Caco-2 (cell line): ENCODE measurements at regions not wholly inside any gene's neighbourhood (a gene's known extent, or its start where the extent isn't known, plus 50 kb on each side); places are given as distances from the start of the nearest gene placed in this dataset.

Source experiments
- BruUV-seq: library from RNA; stranded (reverse); fragments of 400-500 nt; replicated peaks from 2 replicates; lab custom pipeline; 2021; lab: Mats Ljungman, UMichigan
- CTCF ChIA-PET: fragments of 300-600 bp; sonication (Branson Sonifier 250); formaldehyde crosslinking; loops from one replicate; lab custom pipeline; 2022; ENCODE audit warnings: antibody characterized with exemption; lab: Charles Lee
- POLR2A ChIA-PET: fragments of 300-600 bp; sonication (Branson Sonifier 250); formaldehyde crosslinking; loops from one replicate; lab custom pipeline; 2022; ENCODE audit warnings: antibody characterized with exemption; lab: Charles Lee
- DNase-seq, 2 experiments: peaks; one replicate each; pipeline versions ENCODE4 v3.0.0 to v3.0.0-alpha.2; 2020 to 2022
- H3K27me3 ChIP-seq: replicated peaks from 2 replicates; pipeline ENCODE4 v1.6.0; 2011; ENCODE audit warnings: low read length; ENCODE audit not compliant: control insufficient read depth, insufficient read depth
- H3K36me3 ChIP-seq: 2 replicates; pipeline ENCODE4 v1.5.1; 2011; ENCODE audit warnings: low read length; ENCODE audit not compliant: control insufficient read depth, insufficient read depth
- H3K4me1 ChIP-seq: fragments of 250-450 bp; sonication (Bioruptor Pico); 2 replicates; pipeline ENCODE4 v1.5.1; 2020; ENCODE audit warnings: mild to moderate bottlenecking
- H3K4me3 ChIP-seq: 2 replicates; pipeline ENCODE4 v1.5.1; 2011; ENCODE audit warnings: low read depth, mild to moderate bottlenecking, control low read depth, low read length
- H3K9me3 ChIP-seq: fragments of 250-450 bp; sonication (Bioruptor Pico); 2 replicates; pipeline ENCODE4 v1.5.1; 2020; ENCODE audit warnings: mild to moderate bottlenecking, moderate library complexity
- H3K27ac Mint-ChIP-seq: one replicate; pipeline ENCODE4 v1.8.0; 2022; ENCODE audit warnings: mixed read lengths; ENCODE audit not compliant: unreplicated experiment
- H3K27me3 Mint-ChIP-seq: one replicate; pipeline ENCODE4 v1.8.0; 2022; ENCODE audit warnings: mixed read lengths; ENCODE audit not compliant: insufficient read depth, unreplicated experiment
- H3K36me3 Mint-ChIP-seq: one replicate; pipeline ENCODE4 v1.8.0; 2022; ENCODE audit warnings: mild to moderate bottlenecking, mixed read lengths; ENCODE audit not compliant: insufficient read depth, unreplicated experiment
- H3K4me1 Mint-ChIP-seq: one replicate; pipeline ENCODE4 v1.8.0; 2022; ENCODE audit warnings: low read depth, mixed read lengths; ENCODE audit not compliant: unreplicated experiment
- H3K4me3 Mint-ChIP-seq: one replicate; pipeline ENCODE4 v1.8.0; 2022; ENCODE audit warnings: mild to moderate bottlenecking, moderate library complexity, mixed read lengths; ENCODE audit not compliant: unreplicated experiment
- H3K9me3 Mint-ChIP-seq: one replicate; pipeline ENCODE4 v1.8.0; 2022; ENCODE audit warnings: mixed read lengths; ENCODE audit not compliant: unreplicated experiment
- intact Hi-C: fragments of 100-400 bp; cut with micrococcal nuclease; formaldehyde crosslinking; loops from one replicate; pipeline ENCODE4 v1.10.0; 2022; ENCODE audit not compliant: unreplicated experiment
- TF ChIP-seq, protein P1 (sequence below), 2 experiments: fragments of 200-600 bp in 1 of 2; IDR thresholded peaks; 1 replicate in 1 of 2; 2 replicates in 1 of 2; pipeline versions ENCODE4 v1.5.1 to v1.8.0; 2011 to 2022; ENCODE audit warnings: antibody characterized with exemption in 1 of 2, control low read depth in 1 of 2, inconsistent platforms in 1 of 2, low read depth in 1 of 2, low read length in 1 of 2, mild to moderate bottlenecking in 1 of 2, moderate library complexity in 1 of 2; ENCODE audit not compliant: insufficient read depth in 1 of 2, severe bottlenecking in 1 of 2, unreplicated experiment in 1 of 2

- peaks cover 59% of the 10 kb centered on the region for H3K4me1 ChIP-seq
- peak; percentile 78 to 79 for DNase-seq
- H3K36me3 Mint-ChIP-seq = peaks cover 11% of the 10 kb centered on the region
- H3K36me3 ChIP-seq = peaks cover 1% of the 10 kb centered on the region; the same call in 1 of the 2 replicates
- POLR2A ChIA-PET = interaction anchor here (1.0 kb wide), 1 partner anchor 129 kb away, joined by 4 read pairs; the partner anchor contains the start of gene TENT5A
- BruUV-seq = no TSS peak
- H3K27ac Mint-ChIP-seq = peak overlapping the region; percentile 79
- CTCF ChIA-PET = interaction anchor here (0.7 to 1.0 kb wide), 3 partner anchors 34 to 131 kb away, joined by 3 to 5 read pairs (median 3); partner anchors contain the start of gene TENT5A
- H3K4me3 Mint-ChIP-seq = peak overlapping the region; percentile 14
- no peaks in the 10 kb centered on the region for H3K9me3 ChIP-seq
- no peak overlapping the region for H3K4me3 ChIP-seq
- intact Hi-C loops = loop anchor here (1.0 to 10.0 kb wide), 7 partner anchors 9 to 522 kb away; partner anchors contain the start of gene TENT5A
- H3K4me1 Mint-ChIP-seq = peaks cover 45% of the 10 kb centered on the region
- no peaks in the 10 kb centered on the region for H3K27me3 Mint-ChIP-seq
- no peaks in the 10 kb centered on the region for H3K9me3 Mint-ChIP-seq
- TF ChIP-seq, protein P1, sequence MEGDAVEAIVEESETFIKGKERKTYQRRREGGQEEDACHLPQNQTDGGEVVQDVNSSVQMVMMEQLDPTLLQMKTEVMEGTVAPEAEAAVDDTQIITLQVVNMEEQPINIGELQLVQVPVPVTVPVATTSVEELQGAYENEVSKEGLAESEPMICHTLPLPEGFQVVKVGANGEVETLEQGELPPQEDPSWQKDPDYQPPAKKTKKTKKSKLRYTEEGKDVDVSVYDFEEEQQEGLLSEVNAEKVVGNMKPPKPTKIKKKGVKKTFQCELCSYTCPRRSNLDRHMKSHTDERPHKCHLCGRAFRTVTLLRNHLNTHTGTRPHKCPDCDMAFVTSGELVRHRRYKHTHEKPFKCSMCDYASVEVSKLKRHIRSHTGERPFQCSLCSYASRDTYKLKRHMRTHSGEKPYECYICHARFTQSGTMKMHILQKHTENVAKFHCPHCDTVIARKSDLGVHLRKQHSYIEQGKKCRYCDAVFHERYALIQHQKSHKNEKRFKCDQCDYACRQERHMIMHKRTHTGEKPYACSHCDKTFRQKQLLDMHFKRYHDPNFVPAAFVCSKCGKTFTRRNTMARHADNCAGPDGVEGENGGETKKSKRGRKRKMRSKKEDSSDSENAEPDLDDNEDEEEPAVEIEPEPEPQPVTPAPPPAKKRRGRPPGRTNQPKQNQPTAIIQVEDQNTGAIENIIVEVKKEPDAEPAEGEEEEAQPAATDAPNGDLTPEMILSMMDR (IDR thresholded peaks at IDR 0.05; ENCODE audit: insufficient read depth in 1 of 2, low read depth in 1 of 2, low read length in 1 of 2, severe bottlenecking in 1 of 2, unreplicated experiment in 1 of 2) = no peak
- no peaks in the 10 kb centered on the region for H3K27me3 ChIP-seq
Observed at GRCh38 chr6:81623106-81623759, 129.2 kb downstream of the TENT5A start.

DNA sequence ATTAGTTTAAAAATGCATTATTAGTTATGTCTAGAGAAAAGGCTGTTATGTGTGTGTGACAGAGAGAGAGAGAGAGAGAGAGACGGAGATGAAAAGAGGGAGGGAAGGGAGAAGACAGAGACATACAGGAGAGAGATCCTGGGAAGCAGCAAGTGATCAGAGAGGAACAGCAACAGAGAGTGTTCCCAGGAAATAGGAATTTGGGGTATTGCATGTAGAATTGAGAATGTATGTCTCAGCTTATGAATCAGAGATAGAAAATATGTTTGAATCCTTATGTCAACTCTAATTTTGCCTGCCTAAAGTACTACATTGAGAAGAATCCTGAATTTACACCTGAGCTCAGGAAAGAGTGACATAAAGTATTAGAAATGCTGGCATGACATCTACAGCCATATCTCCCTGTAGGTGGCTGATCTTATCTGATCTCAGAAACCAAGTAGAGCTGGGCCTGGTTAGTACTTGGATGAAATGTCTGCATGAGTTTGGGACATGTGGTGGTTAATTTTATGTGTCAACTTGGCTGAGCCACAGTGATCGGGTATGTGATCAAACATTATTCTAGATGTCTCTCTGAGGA, 130.6 kb downstream of the TENT5A start:
- Mint-ChIP-seq H3K9me3 (no peaks in the 10 kb centered on the region), H3K4me3 (no peak overlapping the region), H3K4me1 (peaks cover 45% of the 10 kb centered on the region), H3K27me3 (no peaks in the 10 kb centered on the region), H3K36me3 (peaks cover 4% of the 10 kb centered on the region), H3K27ac (peak overlapping the region; percentile 79)
- POLR2A ChIA-PET = no interaction called here
- no peak for DNase-seq
- Histone ChIP-seq H3K4me1 (peaks cover 61% of the 10 kb centered on the region), H3K27me3 (no peaks in the 10 kb centered on the region), H3K9me3 (no peaks in the 10 kb centered on the region), H3K36me3 (peaks cover 1% of the 10 kb centered on the region; the same call in 1 of the 2 replicates), H3K4me3 (no peak overlapping the region)
- CTCF ChIA-PET = no interaction called here
- BruUV-seq = no TSS peak
- TF ChIP-seq, protein P1 (IDR thresholded peaks at IDR 0.05; ENCODE audit: insufficient read depth in 1 of 2, low read depth in 1 of 2, low read length in 1 of 2, severe bottlenecking in 1 of 2, unreplicated experiment in 1 of 2) = no peak
- intact Hi-C loops = loop anchor here (2.0 to 10.0 kb wide), 3 partner anchors 75 to 523 kb away; no protein-coding TSS in a partner anchor

GRCh38 chr6:81614292-81614691, 138.2 kb downstream of the TENT5A start:
- intact Hi-C loops = loop anchor here (1.0 to 2.0 kb wide), 4 partner anchors 9 to 138 kb away; partner anchors contain the start of gene TENT5A
- Mint-ChIP-seq H3K9me3 (no peaks in the 10 kb centered on the region), H3K36me3 (no peaks in the 10 kb centered on the region), H3K4me3 (peak overlapping the region; percentile 20), H3K4me1 (peaks cover 22% of the 10 kb centered on the region), H3K27ac (peak overlapping the region; percentile 65), H3K27me3 (no peaks in the 10 kb centered on the region)
- H3K36me3 ChIP-seq = no peaks in the 10 kb centered on the region
- POLR2A ChIA-PET = interaction anchor here (0.7 kb wide), 1 partner anchor 52 kb away, joined by 4 read pairs; no protein-coding TSS in a partner anchor
- no peaks in the 10 kb centered on the region for H3K9me3 ChIP-seq
- TF ChIP-seq, protein P1 (IDR thresholded peaks at IDR 0.05; ENCODE audit: insufficient read depth in 1 of 2, low read depth in 1 of 2, low read length in 1 of 2, severe bottlenecking in 1 of 2, unreplicated experiment in 1 of 2) = no peak
- CTCF ChIA-PET = no interaction called here
- BruUV-seq = no TSS peak
- H3K4me3 ChIP-seq = no peak overlapping the region
- H3K27me3 ChIP-seq = no peaks in the 10 kb centered on the region
- peaks cover 29% of the 10 kb centered on the region for H3K4me1 ChIP-seq
- peak; percentile 67 to 72 for DNase-seq
